Thyroid gland (tissue), 4 donors: ENCODE measurements at regions not wholly inside any gene's neighbourhood (a gene's known extent, or its start where the extent isn't known, plus 50 kb on each side); places are given as distances from the start of the nearest gene placed in this dataset.

Source experiments
- CTCF ChIP-seq, 6 experiments: fragments of 200-600 bp in 3 of 6; fragments of 450-650 bp in 3 of 6; sonication (generic) in 3 of 6; IDR thresholded peaks; one replicate each; pipeline ENCODE4 v1.5.1; 2016 to 2019; ENCODE audit warnings: antibody characterized with exemption in 6 of 6, mild to moderate bottlenecking in 2 of 6, inconsistent platforms in 1 of 6, moderate library complexity in 1 of 6
- POLR2A ChIP-seq, 2 donors: fragments of 450-650 bp; IDR thresholded peaks; one replicate each; pipeline ENCODE4 v1.6.1; 2017; ENCODE audit warnings: antibody characterized with exemption in 2 of 2, mild to moderate bottlenecking in 2 of 2, moderate library complexity in 1 of 2

DNA sequence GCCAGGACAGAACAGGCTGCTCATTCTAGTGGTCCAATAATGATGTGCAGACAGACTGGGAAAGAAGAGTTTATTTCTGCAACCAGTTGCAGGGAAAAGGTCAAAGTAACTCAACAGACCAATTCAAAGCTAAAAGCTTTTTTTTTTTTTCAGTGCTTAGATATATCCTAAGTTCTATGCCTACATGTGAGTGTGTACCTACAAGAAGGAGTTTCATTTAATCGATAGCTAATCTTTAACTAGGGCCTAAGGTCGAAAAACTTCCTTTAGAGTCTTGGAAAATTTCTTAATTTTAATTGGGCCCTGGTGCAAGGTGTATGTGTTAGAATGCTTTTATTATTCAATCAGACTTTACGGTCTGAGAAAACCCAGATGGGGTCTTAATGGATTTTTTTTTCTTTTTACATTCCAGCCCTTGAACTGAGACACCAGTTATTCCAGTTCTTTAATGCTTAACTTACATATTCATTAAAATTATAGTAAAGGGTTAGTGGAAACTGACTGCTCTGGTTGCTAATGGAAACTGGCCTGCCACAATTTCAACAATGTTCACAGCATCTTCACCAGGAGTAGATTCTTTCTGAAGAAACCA lies 365.3 kb downstream of the MTRR start:
- TF ChIP-seq CTCF (IDR thresholded peaks at IDR 0.05) (no peak), POLR2A (IDR thresholded peaks at IDR 0.05) (no peak)
